Spleen (tissue), 11 donors: ENCODE measurements at regions not wholly inside any gene's neighbourhood (a gene's known extent, or its start where the extent isn't known, plus 50 kb on each side); places are given as distances from the start of the nearest gene placed in this dataset.

Experiments
- DNase-seq: peaks from one replicate; pipeline ENCODE4 v3.0.0-alpha.2; 2020
- H3K27ac ChIP-seq, 8 donors: fragments of 200-600 bp; sonication (generic) in 7 of 8; 1 replicate in 4 of 8; 2 replicates in 4 of 8; pipeline versions ENCODE4 v1.5.0 to v1.8.0; 2016 to 2021; ENCODE audit warnings: inconsistent platforms in 4 of 8, mild to moderate bottlenecking in 4 of 8, moderate library complexity in 1 of 8
- H3K27me3 ChIP-seq, 7 donors: fragments of 200-600 bp; sonication (generic) in 6 of 7; replicated peaks in 1 of 7; 1 replicate in 4 of 7; 2 replicates in 3 of 7; pipeline versions ENCODE4 v1.5.0 to v1.8.0; 2016 to 2021; ENCODE audit warnings: inconsistent platforms in 3 of 7, mild to moderate bottlenecking in 1 of 7
- H3K36me3 ChIP-seq, 6 donors: fragments of 200-600 bp; sonication (generic) in 5 of 6; 1 replicate in 4 of 6; 2 replicates in 2 of 6; pipeline versions ENCODE4 v1.5.0 to v1.8.0; 2016 to 2021; ENCODE audit warnings: inconsistent platforms in 2 of 6
- H3K4me1 ChIP-seq, 6 donors: fragments of 200-600 bp; sonication (generic) in 5 of 6; 1 replicate in 3 of 6; 2 replicates in 3 of 6; pipeline versions ENCODE4 v1.5.0 to v1.8.0; 2016 to 2021; ENCODE audit warnings: inconsistent platforms in 3 of 6
- H3K4me3 ChIP-seq, 8 donors: fragments of 200-600 bp; sonication (generic) in 7 of 8; 1 replicate in 4 of 8; 2 replicates in 4 of 8; pipeline versions ENCODE4 v1.5.0 to v1.8.0; 2016 to 2021; ENCODE audit warnings: inconsistent platforms in 4 of 8, mild to moderate bottlenecking in 4 of 8, moderate library complexity in 2 of 8
- H3K9me3 ChIP-seq, 8 donors: fragments of 200-600 bp; sonication (generic) in 7 of 8; 1 replicate in 4 of 8; 2 replicates in 4 of 8; pipeline versions ENCODE4 v1.5.0 to v1.8.0; 2016 to 2021; ENCODE audit warnings: inconsistent platforms in 4 of 8
- POLR2A ChIP-seq, 3 donors: fragments of 450-650 bp; IDR thresholded peaks; one replicate each; pipeline ENCODE4 v1.5.1; 2017; ENCODE audit warnings: antibody characterized with exemption in 3 of 3, mild to moderate bottlenecking in 1 of 3
- POLR2AphosphoS5 ChIP-seq, 3 donors: sonication (generic); formaldehyde crosslinking; IDR thresholded peaks; one replicate each; pipeline ENCODE4 v1.5.1; 2017; ENCODE audit warnings: antibody characterized with exemption in 3 of 3
- WGBS, 5 donors: extraction: QIAGEN DNeasy Blood & Tissue Kit in 3 of 5; methylation state at CpG; one replicate each; pipeline versions ENCODE4 v1.1.5 to v1.1.7; 2013 to 2018; 5-methylcytosine and 5-hydroxymethylcytosine counted together
- intact Hi-C: fragments of 100-400 bp; cut with DNase I; formaldehyde crosslinking; loops from one replicate; pipeline ENCODE4 v1.15.0; 2023; ENCODE audit warnings: low total_unique reads
- TF ChIP-seq, protein P1 (sequence below), 11 experiments: fragments of 200-600 bp in 7 of 11; fragments of 450-650 bp in 4 of 11; sonication (generic) in 4 of 11; IDR thresholded peaks in 8 of 11; conservative IDR thresholded peaks in 3 of 11; 1 replicate in 7 of 11; 2 replicates in 4 of 11; pipeline versions ENCODE4 v1.4.0 to v1.8.0; 2016 to 2021; ENCODE audit warnings: antibody characterized with exemption in 11 of 11, inconsistent platforms in 4 of 11, mild to moderate bottlenecking in 1 of 11
- donor health status: healthy with polysubstance abuse.
- donor health status: DM: no; HTN: no; CAD: no; lungs with moderate emphysema.
- donor health status: DM: no; HTN: no; CAD: no.
- donor health status: Bipolar disorder and iron deficiency.
- donor health status: healthy.
- donor health status: DM: no; HTN: no; CAD: no.
- donor health status: DM: yes; HTN: yes; CAD: no.

DNA sequence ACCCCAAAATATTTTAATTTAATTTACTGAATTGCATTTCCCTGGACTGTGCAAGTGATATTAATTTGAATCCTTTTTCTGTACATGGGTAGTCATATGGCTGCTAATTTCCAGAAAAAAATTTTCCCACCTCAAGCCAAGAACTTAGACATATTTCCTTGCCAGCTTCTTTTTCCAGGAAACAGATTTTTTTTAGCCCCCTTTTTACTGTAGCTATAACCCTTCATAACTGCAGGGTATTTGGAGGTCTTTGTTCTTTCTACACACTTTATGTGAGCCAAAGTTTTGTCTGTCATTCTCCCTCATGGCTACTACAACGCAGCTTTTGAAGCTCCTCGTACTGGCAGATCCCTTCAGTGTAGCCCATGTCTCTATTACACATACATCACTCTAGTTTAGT, 261.2 kb upstream of the PIK3R1 start:
- H3K36me3 ChIP-seq, result no peaks in the 10 kb centered on the region

DNA sequence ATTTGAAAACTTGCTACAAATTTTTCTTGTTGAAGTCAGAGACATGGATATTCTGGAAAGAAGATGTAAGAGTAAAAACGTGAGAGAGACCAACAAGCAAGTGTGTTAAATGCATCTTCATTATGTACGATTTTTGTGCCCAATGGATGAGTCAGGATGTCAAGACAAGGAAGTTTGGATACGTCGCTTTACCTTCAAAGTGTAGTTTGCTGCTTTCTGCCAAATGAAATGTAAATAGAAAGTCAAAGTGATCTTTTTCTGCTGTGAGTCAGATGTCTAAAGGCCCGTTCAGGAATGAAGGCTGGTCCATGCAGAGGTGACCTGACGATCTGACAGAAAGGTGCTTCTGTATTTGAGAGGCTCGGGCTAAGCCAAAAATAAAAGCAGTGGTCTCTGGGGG, 273.1 kb upstream of the PIK3R1 start:
- WGBS, 5 donors, result 82 to 95% (median 88%) methylated on average over 7 of the region's 7 CpGs
- no peaks in the 10 kb centered on the region for H3K4me1 ChIP-seq
- no peaks in the 10 kb centered on the region for H3K36me3 ChIP-seq
- TF ChIP-seq POLR2A (IDR thresholded peaks at IDR 0.05), result no peak
- TF ChIP-seq, protein P1, sequence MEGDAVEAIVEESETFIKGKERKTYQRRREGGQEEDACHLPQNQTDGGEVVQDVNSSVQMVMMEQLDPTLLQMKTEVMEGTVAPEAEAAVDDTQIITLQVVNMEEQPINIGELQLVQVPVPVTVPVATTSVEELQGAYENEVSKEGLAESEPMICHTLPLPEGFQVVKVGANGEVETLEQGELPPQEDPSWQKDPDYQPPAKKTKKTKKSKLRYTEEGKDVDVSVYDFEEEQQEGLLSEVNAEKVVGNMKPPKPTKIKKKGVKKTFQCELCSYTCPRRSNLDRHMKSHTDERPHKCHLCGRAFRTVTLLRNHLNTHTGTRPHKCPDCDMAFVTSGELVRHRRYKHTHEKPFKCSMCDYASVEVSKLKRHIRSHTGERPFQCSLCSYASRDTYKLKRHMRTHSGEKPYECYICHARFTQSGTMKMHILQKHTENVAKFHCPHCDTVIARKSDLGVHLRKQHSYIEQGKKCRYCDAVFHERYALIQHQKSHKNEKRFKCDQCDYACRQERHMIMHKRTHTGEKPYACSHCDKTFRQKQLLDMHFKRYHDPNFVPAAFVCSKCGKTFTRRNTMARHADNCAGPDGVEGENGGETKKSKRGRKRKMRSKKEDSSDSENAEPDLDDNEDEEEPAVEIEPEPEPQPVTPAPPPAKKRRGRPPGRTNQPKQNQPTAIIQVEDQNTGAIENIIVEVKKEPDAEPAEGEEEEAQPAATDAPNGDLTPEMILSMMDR (IDR thresholded peaks at IDR 0.05 in 8 of 11, conservative IDR thresholded peaks at IDR 0.05 in 3 of 11), result no peak
- no peak for TF ChIP-seq POLR2AphosphoS5 (IDR thresholded peaks at IDR 0.05)
- no peaks in the 10 kb centered on the region for H3K9me3 ChIP-seq
- H3K4me3 ChIP-seq, result no peak overlapping the region
- intact Hi-C loops, result no loop called here
- DNase-seq, result no peak
- no peaks in the 10 kb centered on the region for H3K27me3 ChIP-seq
- no peak overlapping the region for H3K27ac ChIP-seq

More for the DNA sequence above, 261.2 kb upstream of the PIK3R1 start:
- WGBS, 5 donors, result 83 to 97% (median 93%) methylated on average over 2 of the region's 2 CpGs
- no peak overlapping the region for H3K4me3 ChIP-seq
- no peaks in the 10 kb centered on the region for H3K27me3 ChIP-seq
- TF ChIP-seq POLR2AphosphoS5 (IDR thresholded peaks at IDR 0.05) (no peak), POLR2A (IDR thresholded peaks at IDR 0.05) (no peak)
- TF ChIP-seq, protein P1 (IDR thresholded peaks at IDR 0.05 in 8 of 11, conservative IDR thresholded peaks at IDR 0.05 in 3 of 11), result no peak
- H3K27ac ChIP-seq, result no peak overlapping the region
- DNase-seq, result no peak
- intact Hi-C loops, result no loop called here
- H3K9me3 ChIP-seq, result no peaks in the 10 kb centered on the region
- no peaks in the 10 kb centered on the region for H3K4me1 ChIP-seq

DNA sequence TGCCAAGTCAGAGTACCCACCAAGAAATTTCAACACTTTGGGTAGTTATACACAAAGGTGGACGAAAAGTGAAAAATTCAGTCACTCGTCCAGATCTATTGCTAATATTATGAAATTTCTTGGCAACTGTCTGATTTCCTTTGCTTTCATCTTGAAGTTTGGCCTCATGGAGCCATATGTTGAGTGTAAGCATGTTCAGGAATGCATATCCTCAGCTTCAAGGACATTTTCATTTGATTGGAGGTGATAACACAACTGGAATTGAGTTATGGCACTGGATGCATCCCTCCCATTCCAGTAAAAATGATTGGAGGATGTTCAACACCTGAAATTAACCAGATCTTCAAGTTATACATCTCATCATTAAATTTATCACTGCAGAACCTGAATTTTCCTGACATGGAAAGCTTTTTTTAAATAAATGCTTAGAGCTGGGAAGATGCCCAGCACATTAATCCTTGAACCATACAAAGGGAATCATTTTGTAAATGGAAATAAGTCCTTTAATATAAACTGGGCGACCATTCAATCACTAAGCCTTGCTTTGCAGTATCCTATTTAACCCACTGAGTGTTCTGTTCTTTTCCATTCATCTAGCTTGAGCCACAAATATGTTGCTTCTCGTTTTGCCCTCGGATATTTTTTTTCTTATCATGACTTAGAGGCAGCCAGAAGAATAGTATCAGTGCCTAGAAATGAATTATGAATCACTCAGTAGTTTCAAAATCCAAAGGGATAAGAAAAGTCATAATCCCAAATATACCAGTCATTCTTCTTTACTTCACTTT, 273.7 kb upstream of the PIK3R1 start:
- no peaks in the 10 kb centered on the region for H3K36me3 ChIP-seq
- H3K9me3 ChIP-seq, result no peaks in the 10 kb centered on the region
- H3K4me1 ChIP-seq, result no peaks in the 10 kb centered on the region
- DNase-seq, result no peak
- TF ChIP-seq, protein P1 (IDR thresholded peaks at IDR 0.05 in 8 of 11, conservative IDR thresholded peaks at IDR 0.05 in 3 of 11), result no peak
- TF ChIP-seq POLR2A (IDR thresholded peaks at IDR 0.05) (no peak), POLR2AphosphoS5 (IDR thresholded peaks at IDR 0.05) (no peak)
- WGBS, 5 donors, result 61 to 85% (median 68%) methylated on average over 5 of the region's 5 CpGs
- H3K27me3 ChIP-seq, result no peaks in the 10 kb centered on the region
- intact Hi-C loops, result no loop called here
- H3K4me3 ChIP-seq, result no peak overlapping the region
- H3K27ac ChIP-seq, result no peak overlapping the region

DNA sequence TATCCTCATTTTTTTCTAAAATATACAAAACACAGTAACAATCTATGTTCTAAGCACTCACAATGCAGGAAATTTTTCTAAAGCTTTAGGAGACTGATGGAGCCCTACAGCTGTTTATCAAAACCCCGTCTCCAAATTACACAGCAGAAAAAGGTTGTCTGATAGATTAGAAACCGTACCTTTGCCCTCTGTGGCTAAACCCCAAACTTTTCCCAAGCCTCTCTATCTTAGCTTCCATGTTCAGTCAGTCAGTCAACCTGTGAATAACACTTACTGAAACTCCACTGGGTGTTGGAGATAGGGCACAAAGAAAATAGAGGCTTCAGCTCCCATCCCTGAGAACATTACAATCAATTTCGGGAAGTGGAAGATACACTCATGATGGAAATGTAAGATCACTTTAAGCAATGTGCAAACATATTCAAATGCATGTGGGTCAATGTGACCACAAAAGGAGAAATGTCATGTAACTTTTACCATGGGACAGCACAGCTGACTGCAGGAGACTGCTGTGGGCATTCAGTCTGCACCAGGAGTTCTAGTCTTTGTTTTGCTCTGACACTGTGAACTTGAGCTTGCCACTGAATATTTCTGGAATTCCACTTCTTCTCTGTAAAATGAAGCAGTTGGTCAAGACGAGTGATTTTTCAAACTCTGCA, 279.5 kb upstream of the PIK3R1 start:
- WGBS, 5 donors, result 66 to 87% (median 78%) methylated on average over 4 of the region's 4 CpGs
- TF ChIP-seq, protein P1 (IDR thresholded peaks at IDR 0.05 in 8 of 11, conservative IDR thresholded peaks at IDR 0.05 in 3 of 11), result no peak
- TF ChIP-seq POLR2AphosphoS5 (IDR thresholded peaks at IDR 0.05), result no peak
- no peak for TF ChIP-seq POLR2A (IDR thresholded peaks at IDR 0.05)
- intact Hi-C loops, result no loop called here
- Histone ChIP-seq H3K27ac (no peak overlapping the region), H3K9me3 (no peaks in the 10 kb centered on the region), H3K36me3 (no peaks in the 10 kb centered on the region), H3K4me1 (no peaks in the 10 kb centered on the region), H3K4me3 (no peak overlapping the region), H3K27me3 (no peaks in the 10 kb centered on the region)
- DNase-seq, result no peak
